GM23248 (cell line): ENCODE measurements at regions not wholly inside any gene's neighbourhood (a gene's known extent, or its start where the extent isn't known, plus 50 kb on each side); places are given as distances from the start of the nearest gene placed in this dataset.
"Not testable (repeated sequence)": the region's sequence is repeated elsewhere in the genome, so short reads cannot be mapped to it uniquely, and the experiment has no call there.

Experiments
- DNase-seq: peaks from one replicate; pipeline ENCODE4 v3.0.0-alpha.2; 2015
- H2AFZ ChIP-seq: fragments of 200-600 bp; sonication (generic); 2 replicates; pipeline ENCODE4 v1.6.1; 2016; ENCODE audit warnings: antibody characterized with exemption
- H3F3A ChIP-seq: fragments of 200-600 bp; sonication (generic); 2 replicates; pipeline ENCODE4 v1.6.1; 2016; ENCODE audit warnings: mild to moderate bottlenecking, antibody characterized with exemption, mixed run types; ENCODE audit not compliant: insufficient read depth
- H3K27ac ChIP-seq: fragments of 200-600 bp; sonication (generic); 2 replicates; pipeline ENCODE4 v1.5.1; 2016; ENCODE audit warnings: mild to moderate bottlenecking
- H3K27me3 ChIP-seq: fragments of 200-600 bp; sonication (generic); replicated peaks from 2 replicates; pipeline ENCODE4 v1.6.1; 2016; ENCODE audit warnings: mild to moderate bottlenecking; ENCODE audit not compliant: insufficient read depth
- H3K36me3 ChIP-seq: fragments of 200-600 bp; sonication (generic); 2 replicates; pipeline ENCODE4 v1.6.1; 2016; ENCODE audit warnings: low read depth, mild to moderate bottlenecking
- H3K4me1 ChIP-seq: fragments of 200-600 bp; sonication (generic); 2 replicates; pipeline ENCODE4 v1.6.1; 2016; ENCODE audit warnings: mild to moderate bottlenecking; ENCODE audit not compliant: insufficient read depth
- H3K4me2 ChIP-seq: fragments of 200-600 bp; sonication (generic); one replicate; pipeline ENCODE4 v1.6.1; 2016; ENCODE audit warnings: mild to moderate bottlenecking; ENCODE audit not compliant: unreplicated experiment
- H3K4me3 ChIP-seq: fragments of 200-600 bp; sonication (generic); 2 replicates; pipeline ENCODE4 v1.5.1; 2016; ENCODE audit warnings: mild to moderate bottlenecking
- H3K79me2 ChIP-seq: fragments of 200-600 bp; sonication (generic); 2 replicates; pipeline ENCODE4 v1.6.1; 2016; ENCODE audit warnings: mild to moderate bottlenecking; ENCODE audit not compliant: insufficient read depth
- H3K9ac ChIP-seq: fragments of 200-600 bp; sonication (generic); 2 replicates; pipeline ENCODE4 v1.6.1; 2016; ENCODE audit warnings: mild to moderate bottlenecking
- H3K9me2 ChIP-seq: fragments of 200-600 bp; sonication (generic); 2 replicates; pipeline ENCODE4 v1.6.1; 2016; ENCODE audit warnings: mixed run types, mild to moderate bottlenecking, moderate library complexity; ENCODE audit not compliant: insufficient read depth
- H3K9me3 ChIP-seq: fragments of 200-600 bp; sonication (generic); one replicate; pipeline ENCODE4 v1.6.1; 2017; ENCODE audit warnings: low read depth
- H4K20me1 ChIP-seq: fragments of 200-600 bp; sonication (generic); 2 replicates; pipeline ENCODE4 v1.6.0; 2016; ENCODE audit not compliant: insufficient read depth
- EZH2 ChIP-seq: fragments of 200-600 bp; sonication (generic); IDR thresholded peaks from 2 replicates; pipeline ENCODE4 v1.6.1; 2018; ENCODE audit warnings: antibody characterized with exemption, mild to moderate bottlenecking; ENCODE audit not compliant: insufficient read depth, poor library complexity, severe bottlenecking
- EZH2phosphoT487 ChIP-seq: fragments of 200-600 bp; sonication (generic); IDR thresholded peaks from 2 replicates; pipeline ENCODE4 v1.6.1; 2018; ENCODE audit warnings: antibody characterized with exemption, moderate library complexity, mild to moderate bottlenecking, low read depth; ENCODE audit not compliant: insufficient read depth
- WGBS, 2 experiments: methylation state at CpG; one replicate each; pipeline ENCODE4 v1.1.6; 2015 to 2017; ENCODE audit warnings: low lambda C conversion rate in 2 of 2, low coverage in 1 of 2; ENCODE audit errors: missing lambda C conversion rate in 2 of 2; 5-methylcytosine and 5-hydroxymethylcytosine counted together
- in situ Hi-C: fragments of 300-500 bp; cut with MboI; formaldehyde crosslinking; loops from 2 replicates; pipeline ENCODE4 v1.15.0; 2020

DNA sequence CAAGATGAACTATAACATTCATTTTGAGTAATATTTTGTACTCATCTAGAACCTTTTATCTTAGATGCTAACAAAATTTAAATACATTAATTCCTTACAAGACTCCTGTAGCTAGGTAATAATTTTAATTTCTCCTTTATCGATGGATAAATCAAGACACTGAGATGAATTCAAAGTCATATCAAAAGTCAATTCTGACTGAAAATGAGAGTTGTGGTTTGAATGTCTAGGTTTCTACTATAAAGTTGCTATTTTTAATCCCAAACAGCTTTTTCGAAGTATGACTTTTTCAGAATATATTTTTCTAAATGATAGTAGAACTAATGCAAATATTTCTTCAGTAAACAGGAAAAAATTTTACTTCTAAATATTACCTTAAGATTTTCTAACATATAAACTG is 491.7 kb upstream of the FAM174A start:
- Histone ChIP-seq H3K4me2 (no peak overlapping the region), H2AFZ (no peak overlapping the region), H3K27me3 (no peaks in the 10 kb centered on the region), H3K9ac (no peak overlapping the region), H3K27ac (no peak overlapping the region), H3K79me2 (no peaks in the 10 kb centered on the region), H3K9me2 (no peaks in the 10 kb centered on the region), H3K4me3 (no peak overlapping the region), H3F3A (no peaks in the 10 kb centered on the region), H4K20me1 (no peaks in the 10 kb centered on the region), H3K4me1 (no peaks in the 10 kb centered on the region), H3K9me3 (no peaks in the 10 kb centered on the region), H3K36me3 (no peaks in the 10 kb centered on the region)
- DNase-seq = no peak
- 14 to 27% methylated on average over 2 of the region's 2 CpGs for WGBS, 2 experiments
- TF ChIP-seq EZH2phosphoT487 (no peak), EZH2 (no peak)
- in situ Hi-C loops = no loop called here

DNA sequence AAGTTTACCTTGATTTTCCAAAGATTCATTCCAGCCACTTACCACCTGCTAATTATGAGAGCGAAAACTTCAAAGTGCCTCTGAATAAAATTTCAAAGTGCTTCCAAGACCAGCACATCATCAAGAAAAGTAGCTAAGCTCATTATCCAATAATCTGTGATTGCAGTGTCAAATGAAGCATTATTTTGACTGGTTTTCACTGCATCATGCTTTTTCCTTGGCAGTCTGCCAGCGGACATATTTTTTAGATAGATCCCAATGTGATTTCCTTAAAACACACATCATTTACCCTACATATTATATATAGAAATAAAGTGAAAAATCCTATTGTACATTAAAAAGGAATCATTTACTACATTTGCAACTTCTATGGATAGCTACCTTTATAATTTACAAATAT is 508.6 kb upstream of the FAM174A start:
- H3K36me3 ChIP-seq = no peaks in the 10 kb centered on the region
- no peak overlapping the region for H2AFZ ChIP-seq
- no peak overlapping the region for H3K27ac ChIP-seq
- DNase-seq = no peak
- H3K4me2 ChIP-seq = no peak overlapping the region
- in situ Hi-C loops = no loop called here
- no peak for TF ChIP-seq EZH2phosphoT487
- no peak for TF ChIP-seq EZH2
- no peaks in the 10 kb centered on the region for H3K4me1 ChIP-seq
- H3K9me2 ChIP-seq = 0 out of 2 replicates have a peak, but pooled peaks cover 3% of the 10 kb centered on the region
- H3K27me3 ChIP-seq = no peaks in the 10 kb centered on the region
- 31 to 32% methylated on average over 2 of the region's 2 CpGs for WGBS, 2 experiments
- H3K4me3 ChIP-seq = no peak overlapping the region
- no peaks in the 10 kb centered on the region for H4K20me1 ChIP-seq
- no peaks in the 10 kb centered on the region for H3F3A ChIP-seq
- H3K79me2 ChIP-seq = no peaks in the 10 kb centered on the region
- H3K9me3 ChIP-seq = no peaks in the 10 kb centered on the region
- H3K9ac ChIP-seq = no peak overlapping the region

DNA sequence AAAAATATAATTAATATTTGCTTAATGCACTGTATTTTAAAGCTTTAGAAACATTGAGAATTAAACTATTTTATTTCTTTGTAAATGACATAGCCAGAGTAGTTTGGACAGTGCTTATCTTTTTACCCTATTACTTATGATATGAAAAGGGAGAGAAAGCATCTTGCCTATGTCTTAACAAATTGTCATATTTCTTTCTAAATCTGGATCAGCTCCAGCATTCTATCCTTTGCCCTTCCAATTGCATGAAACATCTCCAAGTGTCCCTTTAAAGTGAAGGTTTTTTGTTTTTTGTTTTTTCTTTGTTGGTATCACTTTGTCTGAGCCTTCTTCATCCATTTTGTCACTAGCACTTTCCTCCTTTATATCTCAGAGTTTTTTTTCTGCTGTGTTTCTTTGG is 511.6 kb upstream of the FAM174A start:
- Histone ChIP-seq H3K9me2 (0 out of 2 replicates have a peak, but pooled peaks cover 3% of the 10 kb centered on the region), H3K79me2 (no peaks in the 10 kb centered on the region), H3K4me2 (no peak overlapping the region), H4K20me1 (no peaks in the 10 kb centered on the region), H2AFZ (no peak overlapping the region), H3K27me3 (no peaks in the 10 kb centered on the region), H3K9me3 (no peaks in the 10 kb centered on the region), H3F3A (no peaks in the 10 kb centered on the region), H3K9ac (no peak overlapping the region), H3K36me3 (no peaks in the 10 kb centered on the region), H3K4me3 (no peak overlapping the region), H3K27ac (no peak overlapping the region), H3K4me1 (no peaks in the 10 kb centered on the region)
- no peak for DNase-seq
- no peak for TF ChIP-seq EZH2phosphoT487
- no peak for TF ChIP-seq EZH2
- in situ Hi-C loops = no loop called here

DNA sequence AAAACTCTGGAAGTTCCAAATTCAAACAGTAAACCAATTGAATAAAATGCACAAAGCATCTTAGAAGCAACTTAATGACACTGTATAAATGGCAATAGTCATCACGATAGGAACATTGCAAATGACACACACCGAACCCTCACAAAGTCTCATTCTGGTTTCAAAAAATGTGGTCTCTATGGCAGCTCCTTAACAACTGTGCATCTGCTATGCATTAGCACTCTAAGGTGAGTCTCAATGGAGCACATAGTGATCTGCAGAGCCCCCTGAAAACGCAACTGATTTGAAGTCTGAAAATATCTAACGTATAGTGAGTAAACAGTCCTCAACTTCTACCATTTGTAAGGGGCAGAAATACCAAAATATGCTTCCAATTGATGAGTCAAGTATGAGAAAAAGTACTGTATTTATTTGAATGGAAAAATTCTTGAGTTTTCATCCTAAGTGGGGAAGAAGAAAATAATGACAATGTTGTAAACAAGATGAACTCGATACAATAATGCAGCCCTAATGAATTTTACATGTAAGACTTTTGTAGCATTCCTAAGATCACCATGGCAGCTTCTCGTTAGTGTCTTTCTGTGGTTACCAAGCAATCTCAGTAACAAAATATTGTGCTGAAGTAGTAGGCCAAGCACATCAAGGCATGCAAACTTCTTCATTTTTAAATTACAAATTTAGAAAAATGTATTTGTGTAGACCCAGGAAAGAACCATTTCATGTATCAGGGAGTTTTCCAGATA is 517.5 kb upstream of the FAM174A start:
- no peak overlapping the region for H3K9ac ChIP-seq
- no peaks in the 10 kb centered on the region for H3K4me1 ChIP-seq
- no peaks in the 10 kb centered on the region for H3K79me2 ChIP-seq
- H3K9me3 ChIP-seq = no peaks in the 10 kb centered on the region
- WGBS, 2 experiments = 14 to 15% methylated on average over 6 of the region's 6 CpGs
- no peaks in the 10 kb centered on the region for H3F3A ChIP-seq
- in situ Hi-C loops = no loop called here
- no peaks in the 10 kb centered on the region for H3K36me3 ChIP-seq
- H2AFZ ChIP-seq = no peak overlapping the region
- no peak overlapping the region for H3K4me3 ChIP-seq
- no peaks in the 10 kb centered on the region for H3K27me3 ChIP-seq
- no peaks in the 10 kb centered on the region for H4K20me1 ChIP-seq
- DNase-seq = no peak
- H3K9me2 ChIP-seq = no peaks in the 10 kb centered on the region
- no peak overlapping the region for H3K27ac ChIP-seq
- H3K4me2 ChIP-seq = no peak overlapping the region
- no peak for TF ChIP-seq EZH2
- no peak for TF ChIP-seq EZH2phosphoT487

DNA sequence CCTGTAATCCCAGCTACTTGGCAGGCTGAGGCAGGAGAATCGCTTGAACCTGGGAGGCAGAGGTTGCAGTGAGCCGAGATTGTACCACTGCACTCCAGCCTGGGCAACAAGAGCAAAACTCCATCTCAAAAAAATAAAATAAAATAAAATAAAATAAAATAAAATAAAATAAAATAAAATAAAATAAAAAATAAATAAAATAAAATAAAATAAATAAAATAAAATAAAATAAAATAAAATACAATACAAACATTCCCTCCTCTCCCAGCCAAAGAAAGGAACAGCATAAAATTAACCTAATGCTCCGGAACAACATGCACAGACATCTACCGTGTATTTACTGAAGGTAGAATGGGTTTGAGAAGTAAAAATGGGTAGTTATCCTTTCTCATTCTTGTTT is 521.9 kb upstream of the FAM174A start:
- H3K27me3 ChIP-seq, H3K9me3 ChIP-seq, DNase-seq, H3K36me3 ChIP-seq, H3K9me2 ChIP-seq, H3F3A ChIP-seq, H3K27ac ChIP-seq, H3K4me1 ChIP-seq, H3K4me2 ChIP-seq, H2AFZ ChIP-seq, H4K20me1 ChIP-seq, in situ Hi-C loops, H3K79me2 ChIP-seq, H3K9ac ChIP-seq, H3K4me3 ChIP-seq: not testable (repeated sequence)
- WGBS, 2 experiments = 33 to 34% methylated on average over 4 of the region's 4 CpGs

DNA sequence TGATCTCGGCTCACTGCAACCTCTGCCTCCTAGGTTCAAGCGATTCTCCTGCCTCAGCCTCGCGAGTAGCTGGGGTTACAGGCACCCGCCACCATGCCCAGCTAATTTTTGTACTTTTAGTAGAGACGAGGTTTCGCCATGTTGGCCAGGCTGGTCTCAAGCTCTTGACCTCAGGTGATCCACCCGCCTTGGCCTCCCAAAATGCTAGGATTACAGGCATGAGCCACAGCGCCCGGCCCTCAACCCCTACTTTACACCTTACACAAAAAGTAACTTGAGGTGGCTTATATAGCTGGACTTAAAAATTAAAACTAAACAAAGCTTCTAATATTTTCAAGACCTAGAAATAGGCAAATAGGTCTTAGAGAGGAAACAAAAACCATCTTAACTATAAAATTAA is 524.0 kb upstream of the FAM174A start:
- H3K4me2 ChIP-seq, DNase-seq, H3K9me2 ChIP-seq, in situ Hi-C loops, H3K9ac ChIP-seq, H4K20me1 ChIP-seq, H3K36me3 ChIP-seq, H3F3A ChIP-seq, H3K4me3 ChIP-seq, H3K27ac ChIP-seq, H3K9me3 ChIP-seq, H3K27me3 ChIP-seq, H3K79me2 ChIP-seq, H3K4me1 ChIP-seq, H2AFZ ChIP-seq: not testable (repeated sequence)
- 37 to 43% methylated on average over 10 of the region's 10 CpGs for WGBS, 2 experiments
